HCT116 (cell line): ENCODE measurements at regions not wholly inside any gene's neighbourhood (a gene's known extent, or its start where the extent isn't known, plus 50 kb on each side); places are given as distances from the start of the nearest gene placed in this dataset.

Experiments
- ATAC-seq: fragments of 200-7000 bp; cut with Tn5 transposase; 2 replicates; pipeline ENCODE4 v1.9.1; 2020; ENCODE audit warnings: mild to moderate bottlenecking, moderate library complexity
- BruUV-seq: library from RNA; stranded (reverse); fragments of 400-500 nt; replicated peaks from 2 replicates; lab custom pipeline; 2021; lab: Mats Ljungman, UMichigan
- CTCF ChIA-PET: fragments of 300-600 bp; sonication (Branson Sonifier 250); formaldehyde crosslinking; loops from one replicate; lab custom pipeline; 2021; ENCODE audit warnings: antibody characterized with exemption; lab: Charles Lee
- POLR2A ChIA-PET: fragments of 300-600, 350-600 bp; sonication (Branson Sonifier 250); formaldehyde crosslinking; loops from one replicate; lab custom pipeline; 2021; ENCODE audit warnings: antibody characterized with exemption; lab: Charles Lee
- RAD21 ChIA-PET, 2 experiments: fragments of 300-600 bp; sonication (Branson Sonifier 250); formaldehyde crosslinking; loops; one replicate each; lab custom pipeline; 2023; ENCODE audit warnings: low total read pairs in 2 of 2; ENCODE audit not compliant: uncharacterized antibody in 2 of 2, unreplicated experiment in 2 of 2, low non-redundant PET in 1 of 2; lab: Charles Lee
- DNase-seq: peaks from one replicate; pipeline ENCODE4 v3.0.0-alpha.2; 2010; ENCODE audit warnings: low read depth, low spot score
- H2AFZ ChIP-seq: fragments of 200-600 bp; shearing (Covaris generic), sonication (generic); 2 replicates; pipeline ENCODE4 v1.6.1; 2017; ENCODE audit warnings: low read depth, mixed run types, mixed read lengths, antibody characterized with exemption, low read length; ENCODE audit not compliant: poor library complexity, severe bottlenecking
- H3K27ac ChIP-seq: 2 replicates; pipeline ENCODE4 v1.5.1; 2012; ENCODE audit warnings: low read depth, low read length
- H3K27me3 ChIP-seq: fragments of 200-600 bp; sonication (generic); 2 replicates; pipeline ENCODE4 v1.6.1; 2016; ENCODE audit warnings: mixed run types, low read length, mixed read lengths; ENCODE audit not compliant: insufficient read depth
- H3K36me3 ChIP-seq, 2 experiments: fragments of 200-500 bp in 1 of 2; fragments of 200-600 bp in 1 of 2; sonication (Bioruptor generic) in 1 of 2; sonication (generic) in 1 of 2; 2 replicates each; pipeline versions ENCODE4 v1.5.1 to v1.6.1; 2014 to 2016; ENCODE audit warnings: low read length in 2 of 2, inconsistent platforms in 1 of 2, mixed read lengths in 1 of 2, mixed run types in 1 of 2; ENCODE audit not compliant: insufficient read depth in 2 of 2, control insufficient read depth in 1 of 2
- H3K4me1 ChIP-seq, 2 experiments: fragments of 200-600 bp in 1 of 2; sonication (generic) in 1 of 2; 2 replicates each; pipeline versions ENCODE4 v1.5.1 to v1.6.1; 2012 to 2017; ENCODE audit warnings: low read length in 2 of 2, inconsistent platforms in 1 of 2, mild to moderate bottlenecking in 1 of 2, mixed read lengths in 1 of 2, mixed run types in 1 of 2, moderate library complexity in 1 of 2; ENCODE audit not compliant: insufficient read depth in 2 of 2, control insufficient read depth in 1 of 2
- H3K4me2 ChIP-seq: fragments of 200-600 bp; sonication (generic); 2 replicates; pipeline ENCODE4 v1.6.1; 2017; ENCODE audit warnings: mixed run types, low read length, mixed read lengths
- H3K4me3 ChIP-seq, 2 experiments: fragments of 200-600 bp in 1 of 2; sonication (generic) in 1 of 2; replicated peaks in 1 of 2; 2 replicates each; pipeline ENCODE4 v1.5.1; 2011 to 2016; ENCODE audit warnings: low read length in 2 of 2, control low read depth in 1 of 2, low read depth in 1 of 2, mild to moderate bottlenecking in 1 of 2, mixed read lengths in 1 of 2, mixed run types in 1 of 2
- H3K79me2 ChIP-seq: fragments of 200-600 bp; sonication (generic); 2 replicates; pipeline ENCODE4 v1.6.1; 2017; ENCODE audit warnings: mild to moderate bottlenecking, mixed run types, low read length, moderate library complexity, mixed read lengths; ENCODE audit not compliant: insufficient read depth
- H3K9ac ChIP-seq: fragments of 200-600 bp; sonication (generic); 2 replicates; pipeline ENCODE4 v1.6.1; 2016; ENCODE audit warnings: low read length, mixed read lengths
- H3K9me2 ChIP-seq: fragments of 200-600 bp; sonication (generic), shearing (Covaris generic); 2 replicates; pipeline ENCODE4 v1.6.1; 2017; ENCODE audit warnings: mixed run types, mild to moderate bottlenecking, moderate library complexity; ENCODE audit not compliant: insufficient read depth
- H3K9me3 ChIP-seq, 2 experiments: fragments of 200-500 bp in 1 of 2; fragments of 200-600 bp in 1 of 2; sonication (Bioruptor generic) in 1 of 2; sonication (generic) in 1 of 2; 2 replicates each; pipeline ENCODE4 v1.6.1; 2014 to 2017; ENCODE audit warnings: low read length in 2 of 2, mixed read lengths in 2 of 2, inconsistent platforms in 1 of 2, low read depth in 1 of 2, mild to moderate bottlenecking in 1 of 2, mixed run types in 1 of 2, moderate library complexity in 1 of 2; ENCODE audit not compliant: control insufficient read depth in 1 of 2, insufficient read depth in 1 of 2
- H4K20me1 ChIP-seq: fragments of 200-600 bp; sonication (generic), shearing (Covaris generic); 2 replicates; pipeline ENCODE4 v1.6.1; 2017; ENCODE audit warnings: mixed run types, mild to moderate bottlenecking, moderate library complexity; ENCODE audit not compliant: insufficient read depth
- ATF3 ChIP-seq: IDR thresholded peaks from 2 replicates; pipeline ENCODE4 v1.6.1; 2012
- CEBPB ChIP-seq: IDR thresholded peaks from 2 replicates; pipeline ENCODE4 v1.6.1; 2012; ENCODE audit warnings: low read depth
- EGR1 ChIP-seq: IDR thresholded peaks from 2 replicates; pipeline ENCODE4 v1.6.1; 2012; ENCODE audit warnings: low read depth
- ELF1 ChIP-seq: IDR thresholded peaks from 2 replicates; pipeline ENCODE4 v1.6.1; 2012; ENCODE audit warnings: low read depth, borderline replicate concordance
- EZH2 ChIP-seq: fragments of 200-600 bp; sonication (generic); IDR thresholded peaks from 2 replicates; pipeline ENCODE4 v1.6.1; 2017; ENCODE audit warnings: antibody characterized with exemption, mixed run types
- POLR2A ChIP-seq: IDR thresholded peaks from 2 replicates; pipeline ENCODE4 v1.7.0; 2011; ENCODE audit warnings: borderline replicate concordance; ENCODE audit not compliant: insufficient read depth, insufficient read length; ENCODE audit errors: extremely low read depth
- POLR2AphosphoS5 ChIP-seq: IDR thresholded peaks from 2 replicates; pipeline ENCODE4 v1.6.1; 2011; ENCODE audit warnings: mild to moderate bottlenecking, low read depth, low read length, moderate library complexity
- RAD21 ChIP-seq: IDR thresholded peaks from 2 replicates; pipeline ENCODE4 v1.6.1; 2012; ENCODE audit warnings: low read depth, mild to moderate bottlenecking
- SIN3A ChIP-seq: IDR thresholded peaks from 2 replicates; pipeline ENCODE4 v1.6.1; 2012; ENCODE audit warnings: low read depth
- ZBTB33 ChIP-seq: IDR thresholded peaks from 2 replicates; pipeline ENCODE4 v1.6.1; 2011; ENCODE audit warnings: mild to moderate bottlenecking, low read length, moderate library complexity; ENCODE audit not compliant: insufficient replicate concordance; ENCODE audit errors: extremely low read depth
- ZFX ChIP-seq: fragments of 450-650 bp; IDR thresholded peaks from 2 replicates; pipeline ENCODE4 v1.6.1; 2017
- intact Hi-C: fragments of 100-400 bp; cut with micrococcal nuclease; formaldehyde crosslinking; loops from 2 replicates; pipeline ENCODE4 v1.10.0; 2022

- Histone ChIP-seq H3K4me2 (no peak overlapping the region), H3K36me3 (no peaks in the 10 kb centered on the region), H3K9me3 (peaks cover 4 to 23% of the 10 kb centered on the region in 2 experiments; a peak in 2 of 4 replicates), H4K20me1 (no peaks in the 10 kb centered on the region), H3K79me2 (no peaks in the 10 kb centered on the region), H3K9me2 (no peaks in the 10 kb centered on the region), H3K4me1 (no peaks in the 10 kb centered on the region), H3K4me3 (no peak overlapping the region), H2AFZ (no peak overlapping the region), H3K27me3 (no peaks in the 10 kb centered on the region), H3K27ac (no peak overlapping the region), H3K9ac (no peak overlapping the region)
- ChIA-PET POLR2A (no interaction called here), CTCF (no interaction called here), RAD21 (no interaction called here)
- ATAC-seq = no peak
- DNase-seq = no peak
- no TSS peak for BruUV-seq
- intact Hi-C loops = no loop called here
- TF ChIP-seq SIN3A (no peak), ATF3 (no peak), RAD21 (no peak), EZH2 (no peak), POLR2AphosphoS5 (no peak), ZBTB33 (no peak), ELF1 (no peak), EGR1 (no peak), CEBPB (no peak), ZFX (no peak), POLR2A (no peak)
Observed at GRCh38 chr4:58740897-58741296, 1630.7 kb upstream of the IGFBP7 start.
